ENCODE measurements at regions not wholly inside any gene's neighbourhood (a gene's known extent, or its start where the extent isn't known, plus 50 kb on each side); places are given as distances from the start of the nearest gene placed in this dataset.

- TF ChIP-seq CTCF (IDR thresholded peaks at IDR 0.05; ENCODE audit: low read length) (no peak), EZH2 (IDR thresholded peaks at IDR 0.05; ENCODE audit: borderline replicate concordance, low read length) (no peak)
Observed at GRCh38 chr7:65219623-65220022, 154.0 kb upstream of the ZNF92 start.
